Nephron progenitor cell (in vitro differentiated cells): ENCODE measurements at regions not wholly inside any gene's neighbourhood (a gene's known extent, or its start where the extent isn't known, plus 50 kb on each side); places are given as distances from the start of the nearest gene placed in this dataset.

Experiments used
- DNase-seq: peaks from one replicate; pipeline ENCODE4 v3.0.0; 2021
- H3K27ac Mint-ChIP-seq: 2 replicates; pipeline ENCODE4 v1.8.0; 2021; ENCODE audit warnings: mild to moderate bottlenecking, moderate library complexity, mixed read lengths
- H3K27me3 Mint-ChIP-seq: 2 replicates; pipeline ENCODE4 v1.8.0; 2021; ENCODE audit warnings: mild to moderate bottlenecking, low read depth, mixed read lengths; ENCODE audit not compliant: poor library complexity
- H3K36me3 Mint-ChIP-seq: 2 replicates; pipeline ENCODE4 v1.8.0; 2021; ENCODE audit warnings: low read depth, mixed read lengths
- H3K4me1 Mint-ChIP-seq: 2 replicates; pipeline ENCODE4 v1.8.0; 2021; ENCODE audit warnings: mixed read lengths
- H3K4me3 Mint-ChIP-seq: 2 replicates; pipeline ENCODE4 v1.8.0; 2021; ENCODE audit warnings: mild to moderate bottlenecking, moderate library complexity, mixed read lengths
- H3K9me3 Mint-ChIP-seq: 2 replicates; pipeline ENCODE4 v1.8.0; 2021; ENCODE audit warnings: mild to moderate bottlenecking, moderate library complexity, mixed read lengths
- CTCF ChIP-seq: fragments of 200-600 bp; sonication (generic); IDR thresholded peaks from 2 replicates; pipeline ENCODE4 v1.5.0; 2021; ENCODE audit warnings: antibody characterized with exemption

- Mint-ChIP-seq H3K4me3 (no peak overlapping the region), H3K27ac (no peak overlapping the region), H3K4me1 (no peaks in the 10 kb centered on the region), H3K9me3 (peaks cover 41% of the 10 kb centered on the region), H3K27me3 (no peaks in the 10 kb centered on the region), H3K36me3 (no peaks in the 10 kb centered on the region)
- DNase-seq: no peak
- TF ChIP-seq CTCF: no peak
Observed at GRCh38 chr5:86735370-86735769, 117.6 kb downstream of the COX7C start.

GRCh38 chr5:86737579-86737978 is 119.8 kb downstream of the COX7C start:
- H3K36me3 Mint-ChIP-seq: no peaks in the 10 kb centered on the region
- H3K9me3 Mint-ChIP-seq: peaks cover 19% of the 10 kb centered on the region
- H3K27ac Mint-ChIP-seq: no peak overlapping the region

GRCh38 chr5:86748538-86749105 is 130.9 kb downstream of the COX7C start:
- Mint-ChIP-seq H3K36me3 (no peaks in the 10 kb centered on the region), H3K4me1 (no peaks in the 10 kb centered on the region), H3K9me3 (no peaks in the 10 kb centered on the region), H3K27me3 (peaks cover 3% of the 10 kb centered on the region), H3K4me3 (no peak overlapping the region), H3K27ac (no peak overlapping the region)
- no peak for DNase-seq
- TF ChIP-seq CTCF: no peak

More at GRCh38 chr5:86737579-86737978, 119.8 kb downstream of the COX7C start:
- DNase-seq: no peak
- H3K4me3 Mint-ChIP-seq: no peak overlapping the region
- H3K4me1 Mint-ChIP-seq: no peaks in the 10 kb centered on the region
- H3K27me3 Mint-ChIP-seq: no peaks in the 10 kb centered on the region
- no peak for TF ChIP-seq CTCF

GRCh38 chr5:86749841-86750240 is 132.1 kb downstream of the COX7C start:
- no peak for TF ChIP-seq CTCF
- H3K27me3 Mint-ChIP-seq: peaks cover 3% of the 10 kb centered on the region
- no peak for DNase-seq
- no peaks in the 10 kb centered on the region for H3K36me3 Mint-ChIP-seq
- no peak overlapping the region for H3K4me3 Mint-ChIP-seq
- H3K4me1 Mint-ChIP-seq: no peaks in the 10 kb centered on the region
- no peaks in the 10 kb centered on the region for H3K9me3 Mint-ChIP-seq
- no peak overlapping the region for H3K27ac Mint-ChIP-seq

- no peaks in the 10 kb centered on the region for H3K9me3 Mint-ChIP-seq
- no peak for DNase-seq
- TF ChIP-seq CTCF: peak; percentile 8
- no peak overlapping the region for H3K27ac Mint-ChIP-seq
- no peaks in the 10 kb centered on the region for H3K36me3 Mint-ChIP-seq
- no peak overlapping the region for H3K4me3 Mint-ChIP-seq
- H3K4me1 Mint-ChIP-seq: no peaks in the 10 kb centered on the region
- no peaks in the 10 kb centered on the region for H3K27me3 Mint-ChIP-seq
Observed at GRCh38 chr5:86756839-86757238, 139.1 kb downstream of the COX7C start.

GRCh38 chr5:86757824-86758223 is 140.1 kb downstream of the COX7C start:
- H3K27ac Mint-ChIP-seq: no peak overlapping the region
- H3K4me3 Mint-ChIP-seq: no peak overlapping the region
- no peaks in the 10 kb centered on the region for H3K9me3 Mint-ChIP-seq
- no peaks in the 10 kb centered on the region for H3K4me1 Mint-ChIP-seq
- H3K27me3 Mint-ChIP-seq: no peaks in the 10 kb centered on the region
- no peak for TF ChIP-seq CTCF
- no peaks in the 10 kb centered on the region for H3K36me3 Mint-ChIP-seq
- no peak for DNase-seq
